Osteocyte (in vitro differentiated cells): ENCODE measurements at regions not wholly inside any gene's neighbourhood (a gene's known extent, or its start where the extent isn't known, plus 50 kb on each side); places are given as distances from the start of the nearest gene placed in this dataset.

Source experiments
- DNase-seq: peaks from one replicate; pipeline ENCODE4 v3.0.0; 2021; ENCODE audit warnings: mixed read lengths; ENCODE audit not compliant: unreplicated experiment; ENCODE audit errors: extremely low spot score
- H3K27ac Mint-ChIP-seq: one replicate; pipeline ENCODE4 v1.8.0; 2021; ENCODE audit warnings: mild to moderate bottlenecking, mixed read lengths; ENCODE audit not compliant: unreplicated experiment
- H3K27me3 Mint-ChIP-seq: one replicate; pipeline ENCODE4 v1.8.0; 2021; ENCODE audit warnings: mixed read lengths; ENCODE audit not compliant: unreplicated experiment
- H3K36me3 Mint-ChIP-seq: one replicate; pipeline ENCODE4 v1.8.0; 2021; ENCODE audit warnings: mixed read lengths; ENCODE audit not compliant: unreplicated experiment
- H3K4me1 Mint-ChIP-seq: one replicate; pipeline ENCODE4 v1.8.0; 2021; ENCODE audit warnings: mixed read lengths; ENCODE audit not compliant: unreplicated experiment
- H3K4me3 Mint-ChIP-seq: one replicate; pipeline ENCODE4 v1.8.0; 2021; ENCODE audit warnings: mild to moderate bottlenecking, moderate library complexity, mixed read lengths; ENCODE audit not compliant: unreplicated experiment
- H3K9me3 Mint-ChIP-seq: one replicate; pipeline ENCODE4 v1.8.0; 2021; ENCODE audit warnings: mixed read lengths; ENCODE audit not compliant: unreplicated experiment
- CTCF ChIP-seq: fragments of 200-600 bp; sonication (generic); IDR thresholded peaks from 2 replicates; pipeline ENCODE4 v1.5.0; 2021; ENCODE audit warnings: antibody characterized with exemption, mild to moderate bottlenecking, moderate library complexity

- H3K27ac Mint-ChIP-seq: no peak overlapping the region
Measured at GRCh38 chr13:91117351-91117750, 230.1 kb upstream of the MIR17HG start.

GRCh38 chr13:91119643-91120042 is 227.8 kb upstream of the MIR17HG start:
- no peaks in the 10 kb centered on the region for H3K36me3 Mint-ChIP-seq
- peaks cover 7% of the 10 kb centered on the region for H3K9me3 Mint-ChIP-seq
- DNase-seq: no peak
- no peak overlapping the region for H3K27ac Mint-ChIP-seq
- TF ChIP-seq CTCF: no peak
- H3K27me3 Mint-ChIP-seq: no peaks in the 10 kb centered on the region
- no peak overlapping the region for H3K4me3 Mint-ChIP-seq
- H3K4me1 Mint-ChIP-seq: peaks cover 9% of the 10 kb centered on the region

More at GRCh38 chr13:91117351-91117750, 230.1 kb upstream of the MIR17HG start:
- peaks cover 1% of the 10 kb centered on the region for H3K27me3 Mint-ChIP-seq
- H3K9me3 Mint-ChIP-seq: peaks cover 7% of the 10 kb centered on the region
- no peak overlapping the region for H3K4me3 Mint-ChIP-seq
- no peak for DNase-seq
- H3K4me1 Mint-ChIP-seq: peaks cover 9% of the 10 kb centered on the region
- no peak for TF ChIP-seq CTCF
- H3K36me3 Mint-ChIP-seq: no peaks in the 10 kb centered on the region

GRCh38 chr13:91122766-91123165 is 224.7 kb upstream of the MIR17HG start:
- Mint-ChIP-seq H3K36me3 (no peaks in the 10 kb centered on the region), H3K4me3 (no peak overlapping the region), H3K27ac (no peak overlapping the region), H3K9me3 (no peaks in the 10 kb centered on the region), H3K4me1 (no peaks in the 10 kb centered on the region), H3K27me3 (no peaks in the 10 kb centered on the region)
- DNase-seq: no peak
- TF ChIP-seq CTCF: no peak

- Mint-ChIP-seq H3K27ac (no peak overlapping the region), H3K36me3 (no peaks in the 10 kb centered on the region), H3K4me1 (no peaks in the 10 kb centered on the region), H3K27me3 (no peaks in the 10 kb centered on the region), H3K9me3 (no peaks in the 10 kb centered on the region), H3K4me3 (no peak overlapping the region)
- no peak for TF ChIP-seq CTCF
- no peak for DNase-seq
Measured at GRCh38 chr13:91123456-91124127, 223.9 kb upstream of the MIR17HG start.

GRCh38 chr13:91126806-91127205 is 220.7 kb upstream of the MIR17HG start:
- Mint-ChIP-seq H3K4me1 (no peaks in the 10 kb centered on the region), H3K27ac (no peak overlapping the region), H3K9me3 (no peaks in the 10 kb centered on the region), H3K4me3 (no peak overlapping the region), H3K27me3 (no peaks in the 10 kb centered on the region), H3K36me3 (no peaks in the 10 kb centered on the region)
- no peak for DNase-seq
- TF ChIP-seq CTCF: no peak
